VCaP (cell line): ENCODE measurements at regions not wholly inside any gene's neighbourhood (a gene's known extent, or its start where the extent isn't known, plus 50 kb on each side); places are given as distances from the start of the nearest gene placed in this dataset.
A peak's percentile ranks its signal among the peaks of the same experiment; 100 is the strongest.

Experiments
- H3K27ac ChIP-seq: fragments of 450-650 bp; 2 replicates; pipeline ENCODE4 v1.5.1; 2017
- CTCF ChIP-seq: fragments of 450-650 bp; conservative IDR thresholded peaks from 2 replicates; pipeline ENCODE4 v1.5.1; 2017; ENCODE audit warnings: mild to moderate bottlenecking, moderate library complexity

GRCh38 chr1:201693890-201694607, 134.9 kb upstream of the IPO9 start:
- TF ChIP-seq CTCF: no peak
- H3K27ac ChIP-seq: no peak overlapping the region

GRCh38 chr1:201694608-201695335, 134.2 kb upstream of the IPO9 start:
- TF ChIP-seq CTCF: no peak
- peak overlapping the region; percentile 81; the same call in 1 of the 2 replicates for H3K27ac ChIP-seq

- peak overlapping the region; percentile 81 for H3K27ac ChIP-seq
- no peak for TF ChIP-seq CTCF
Observed at GRCh38 chr1:201695607-201696006, 133.3 kb upstream of the IPO9 start.

GRCh38 chr1:201696217-201696761, 132.7 kb upstream of the IPO9 start:
- no peak for TF ChIP-seq CTCF
- peak overlapping the region; percentile 81 for H3K27ac ChIP-seq

GRCh38 chr1:201697174-201697573, 131.8 kb upstream of the IPO9 start:
- no peak for TF ChIP-seq CTCF
- H3K27ac ChIP-seq: peak overlapping the region; percentile 81

- no peak overlapping the region for H3K27ac ChIP-seq
- no peak for TF ChIP-seq CTCF
Observed at GRCh38 chr1:201701831-201702230, 127.1 kb upstream of the IPO9 start.

- no peak for TF ChIP-seq CTCF
- H3K27ac ChIP-seq: no peak overlapping the region; the same call in 1 of the 2 replicates
Observed at GRCh38 chr1:201702936-201703335, 126.0 kb upstream of the IPO9 start.
